Glomerular visceral epithelial cell (primary cell): ENCODE measurements at regions not wholly inside any gene's neighbourhood (a gene's known extent, or its start where the extent isn't known, plus 50 kb on each side); places are given as distances from the start of the nearest gene placed in this dataset.

Source experiments
- DNase-seq: peaks from one replicate; pipeline ENCODE4 v3.0.0-alpha.2; 2016; ENCODE audit errors: extremely low spot score

DNA sequence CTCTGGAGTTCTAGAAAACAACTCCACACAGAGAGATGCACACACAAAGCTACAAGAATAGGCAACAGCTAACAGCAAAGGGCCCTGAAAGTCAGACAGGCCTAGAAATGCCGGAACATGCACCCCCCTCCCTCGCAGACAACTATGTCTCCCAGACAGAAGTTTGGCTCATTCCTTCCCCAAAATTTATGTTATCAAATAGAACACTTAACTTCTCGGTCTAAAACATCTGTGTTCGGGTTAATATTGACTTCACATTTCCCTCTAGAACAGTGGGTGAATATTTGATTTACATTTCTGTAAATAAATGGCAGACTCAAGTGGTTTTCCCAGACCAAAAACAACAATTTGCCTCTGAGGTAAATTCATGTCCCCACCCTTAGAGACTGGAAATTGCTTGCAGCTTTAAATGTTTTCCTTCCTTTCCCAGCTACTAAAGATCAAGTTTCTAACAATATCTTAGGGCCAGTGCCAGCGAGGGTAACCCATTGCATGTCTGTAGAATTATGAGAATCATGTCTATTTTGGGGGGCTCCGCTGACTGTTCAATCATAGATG, 92.5 kb upstream of the INHBA start:
- no peak for DNase-seq

DNA sequence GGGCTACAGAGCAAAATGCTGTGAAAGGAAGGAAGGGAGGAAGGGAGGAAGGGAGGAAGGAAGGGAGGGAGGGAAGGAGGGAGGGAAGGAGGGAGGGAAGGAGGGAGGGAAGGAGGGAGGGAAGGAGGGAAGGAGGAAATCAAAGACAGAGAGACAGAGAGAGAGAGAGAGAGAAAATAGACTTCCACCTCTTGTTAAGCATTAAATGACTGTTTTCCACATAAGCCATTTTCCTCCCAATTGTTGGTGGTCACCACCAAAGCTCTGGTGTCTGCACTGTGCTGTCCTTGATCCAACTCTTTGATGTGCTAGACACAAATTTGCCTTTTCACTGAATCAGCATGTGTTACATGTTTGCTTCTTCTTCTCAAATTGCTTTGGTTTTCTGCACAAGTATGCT, 90.7 kb upstream of the INHBA start:
- DNase-seq, result no peak

DNA sequence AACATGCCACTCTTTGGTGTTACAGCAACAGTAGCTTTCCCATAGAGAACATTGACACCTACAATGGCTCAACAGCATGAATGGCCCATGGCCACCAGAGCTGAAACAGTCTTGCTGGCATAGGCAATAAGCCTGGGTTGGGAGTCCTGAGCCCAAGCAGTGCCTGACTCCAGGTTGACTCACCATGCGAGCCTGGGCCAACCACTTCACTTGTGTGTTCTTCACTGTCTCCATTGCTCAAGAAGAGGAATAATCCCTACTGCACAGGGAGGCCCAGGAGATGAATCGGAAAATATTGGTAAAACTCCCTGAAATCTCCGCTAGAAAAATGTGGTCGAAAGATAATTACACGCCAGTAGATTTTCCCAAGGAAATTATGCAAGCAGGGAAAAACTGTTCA, 89.2 kb upstream of the INHBA start:
- DNase-seq, result no peak

DNA sequence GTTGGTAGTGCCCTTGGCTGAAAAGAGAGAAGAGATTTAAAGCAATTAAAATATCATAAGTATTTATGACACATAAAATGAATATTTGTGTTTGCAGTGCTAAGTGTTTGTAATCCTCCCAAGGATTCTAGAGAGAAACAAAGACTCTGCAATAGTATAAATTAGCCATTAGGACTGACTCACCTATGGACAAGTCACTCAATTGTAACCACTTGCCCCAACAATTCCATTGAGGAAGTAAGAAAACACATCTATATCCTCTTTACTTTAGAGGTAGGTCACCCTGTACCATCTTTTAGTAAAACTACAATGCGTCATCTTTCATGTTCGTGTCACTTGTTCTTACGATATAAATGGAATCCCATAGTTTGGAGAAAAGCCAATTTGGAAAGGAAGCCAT, 85.7 kb upstream of the INHBA start:
- DNase-seq, result peak; percentile 4

GRCh38 chr7:41787651-41788350, 84.9 kb upstream of the INHBA start:
- no peak for DNase-seq

DNA sequence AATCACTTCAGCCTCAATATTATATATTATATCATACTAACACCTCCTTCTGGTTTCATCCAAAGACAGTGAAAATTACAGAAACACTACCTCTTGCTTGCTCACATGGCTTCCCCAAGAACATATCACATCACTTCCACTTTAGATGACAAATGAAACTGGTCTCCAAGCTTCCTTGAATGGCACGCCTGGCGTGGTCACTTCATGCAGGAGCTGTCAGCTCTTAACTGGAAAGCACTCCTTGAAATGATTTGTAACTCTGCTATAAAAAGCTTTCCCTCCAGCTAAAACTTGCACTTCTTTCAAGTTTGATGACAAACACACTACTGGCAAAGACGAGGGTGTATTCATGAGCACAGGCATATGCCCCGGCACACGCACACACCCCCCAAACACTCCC, 84.1 kb upstream of the INHBA start:
- no peak for DNase-seq

DNA sequence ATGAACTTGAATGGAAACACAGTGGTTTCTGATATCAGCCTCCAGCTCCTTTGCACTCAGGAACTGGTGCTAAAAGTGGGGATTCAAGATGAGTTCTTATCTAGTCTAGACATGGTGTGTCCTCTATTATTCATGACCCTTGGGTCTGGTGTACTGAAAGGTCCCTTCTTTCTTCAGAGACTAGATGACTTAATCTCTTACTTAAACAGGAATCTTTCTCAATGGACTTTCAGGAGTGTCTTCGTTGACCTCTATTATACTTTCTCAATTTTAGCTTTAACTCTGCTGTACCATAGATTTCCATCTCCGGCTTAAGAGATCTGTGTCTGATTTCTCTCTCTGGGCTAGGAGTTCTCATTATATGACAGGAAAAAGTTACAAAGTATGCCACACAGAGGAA, 83.5 kb upstream of the INHBA start:
- DNase-seq, result no peak

GRCh38 chr7:41785840-41786239, 83.0 kb upstream of the INHBA start:
- DNase-seq, result no peak

GRCh38 chr7:41785265-41785664, 82.4 kb upstream of the INHBA start:
- no peak for DNase-seq

GRCh38 chr7:41779918-41780317, 77.0 kb upstream of the INHBA start:
- no peak for DNase-seq

DNA sequence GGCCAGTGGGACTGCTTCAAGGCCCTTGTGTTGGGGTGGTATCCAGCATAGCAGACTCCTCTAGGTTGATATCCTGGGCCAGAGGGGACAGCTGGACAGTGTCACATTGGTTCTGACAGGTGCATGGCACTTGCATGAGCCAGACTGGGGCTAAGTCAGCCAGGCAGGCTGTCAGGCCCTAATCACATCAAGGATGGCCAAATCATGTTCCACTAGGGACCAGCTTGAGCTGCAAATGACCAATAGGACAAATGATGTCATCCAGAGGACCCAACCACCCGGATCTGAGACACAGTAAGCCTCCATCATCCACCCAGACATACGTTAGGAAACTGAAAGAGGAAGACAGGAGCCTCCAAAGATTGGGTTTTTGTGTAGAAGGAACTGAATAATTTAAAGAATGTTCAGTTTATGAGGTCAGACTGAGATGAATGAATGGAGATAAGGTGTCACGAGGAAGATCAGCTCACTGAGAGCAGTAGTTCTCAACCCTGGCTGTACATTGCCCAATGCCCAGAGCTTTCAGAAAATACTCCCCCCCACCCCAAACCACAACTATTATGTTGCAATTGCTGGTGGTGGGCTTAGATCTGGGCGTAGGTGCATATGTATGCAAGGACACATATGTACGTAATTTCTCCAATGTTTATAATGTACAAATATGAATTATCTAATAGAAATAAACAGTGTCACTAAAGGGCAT, 75.2 kb upstream of the INHBA start:
- no peak for DNase-seq

- DNase-seq, result no peak
Observed at GRCh38 chr7:41774966-41775365, 72.1 kb upstream of the INHBA start.

DNA sequence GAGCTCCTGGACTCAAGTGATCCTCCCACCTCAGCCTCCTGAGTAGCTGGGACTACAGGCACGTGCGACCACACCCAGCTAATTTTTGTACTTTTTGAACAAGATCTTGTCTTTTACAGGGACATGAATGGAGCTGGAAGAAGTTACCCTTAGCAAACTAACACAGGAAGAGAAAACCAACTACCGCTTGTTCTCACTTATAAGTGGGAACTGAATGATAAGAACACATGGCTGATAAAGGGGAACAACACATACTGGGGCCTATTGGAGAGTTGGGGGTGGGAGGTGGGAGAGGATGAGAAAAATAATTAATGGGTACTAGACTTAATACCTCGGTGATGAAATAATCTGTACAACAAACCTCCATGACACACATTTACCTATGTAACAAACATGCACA, 70.9 kb upstream of the INHBA start:
- DNase-seq, result no peak

DNA sequence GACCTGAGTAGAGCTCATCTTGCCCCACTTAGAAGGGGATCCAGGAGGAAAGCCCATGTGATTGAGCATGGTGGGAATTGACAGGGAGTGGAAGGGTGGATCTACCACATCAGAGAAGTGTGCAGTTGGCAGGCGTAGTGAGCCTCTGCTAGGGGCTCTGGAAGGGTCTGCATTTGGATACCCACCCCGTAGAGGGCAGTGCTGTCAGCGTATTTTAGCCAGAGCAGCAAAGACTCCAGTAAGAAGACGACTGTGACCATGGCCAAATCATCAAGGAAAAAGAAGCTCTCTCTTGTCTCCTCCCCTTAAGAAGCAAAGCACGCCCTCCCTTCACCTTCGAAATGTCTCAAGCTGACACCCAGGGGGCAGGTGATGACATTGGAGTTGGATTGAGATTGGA, 68.8 kb upstream of the INHBA start:
- no peak for DNase-seq

- DNase-seq, result no peak
Observed at GRCh38 chr7:41769162-41769561, 66.3 kb upstream of the INHBA start.

DNA sequence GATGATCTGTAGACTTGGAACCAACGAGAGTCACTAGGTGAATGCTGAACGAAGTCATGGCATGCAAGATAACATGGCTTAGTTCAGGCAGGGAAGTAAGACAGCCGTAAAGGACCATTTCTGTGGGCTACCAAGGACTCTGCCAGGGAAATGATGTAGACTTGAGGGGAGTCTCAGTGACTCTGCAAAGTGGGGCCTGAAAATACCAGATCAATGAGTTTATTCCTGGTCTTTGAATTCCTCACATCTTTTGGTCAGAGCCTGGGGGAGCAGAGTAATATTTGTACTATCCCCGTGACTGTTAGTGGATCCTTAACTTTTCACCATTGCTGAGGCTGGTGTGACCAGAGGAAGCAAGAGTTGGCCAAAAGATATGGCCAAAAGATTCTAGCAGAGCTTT, 60.7 kb upstream of the INHBA start:
- DNase-seq, result no peak

- no peak for DNase-seq
Observed at GRCh38 chr7:41762641-41763040, 59.8 kb upstream of the INHBA start.

DNA sequence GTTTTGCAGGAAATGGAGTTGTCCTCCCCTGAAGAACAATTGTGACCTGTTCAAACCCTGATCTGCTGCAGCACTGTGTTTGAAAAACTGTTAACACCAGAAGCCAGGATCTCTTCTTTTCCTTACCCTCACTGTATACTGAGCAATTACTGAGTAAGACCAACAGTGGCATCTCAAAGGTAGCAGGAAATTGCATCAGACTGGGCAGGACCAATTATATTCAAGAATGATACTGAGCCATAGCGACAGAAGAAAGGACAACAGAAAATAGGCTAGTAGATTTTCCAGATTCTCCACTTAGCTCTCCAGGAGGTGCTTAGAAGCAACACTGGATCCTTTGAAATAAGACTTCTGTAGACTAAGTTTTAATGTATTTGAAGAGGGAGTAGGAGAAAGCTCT, 57.4 kb upstream of the INHBA start:
- no peak for DNase-seq

DNA sequence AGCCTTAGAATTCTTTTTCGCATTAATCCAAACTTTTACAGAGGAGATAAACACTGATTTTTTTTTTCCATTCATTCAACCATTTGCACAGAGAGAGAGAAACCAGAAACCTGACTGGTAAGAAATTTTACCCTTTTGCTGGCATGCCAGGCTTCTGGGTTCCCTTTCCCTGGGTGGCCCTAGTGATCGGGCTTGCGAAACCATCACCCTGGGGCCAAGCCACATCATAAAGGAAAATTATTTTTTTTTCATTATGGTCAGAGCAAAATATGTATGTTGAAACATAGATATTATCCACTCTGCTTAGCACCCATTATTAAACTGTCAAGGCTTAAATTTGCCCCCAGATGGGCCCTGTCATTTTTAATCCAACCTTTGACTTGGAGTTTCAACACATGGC, 55.4 kb upstream of the INHBA start:
- DNase-seq, result no peak

GRCh38 chr7:41756650-41757182, 53.8 kb upstream of the INHBA start:
- no peak for DNase-seq

DNA sequence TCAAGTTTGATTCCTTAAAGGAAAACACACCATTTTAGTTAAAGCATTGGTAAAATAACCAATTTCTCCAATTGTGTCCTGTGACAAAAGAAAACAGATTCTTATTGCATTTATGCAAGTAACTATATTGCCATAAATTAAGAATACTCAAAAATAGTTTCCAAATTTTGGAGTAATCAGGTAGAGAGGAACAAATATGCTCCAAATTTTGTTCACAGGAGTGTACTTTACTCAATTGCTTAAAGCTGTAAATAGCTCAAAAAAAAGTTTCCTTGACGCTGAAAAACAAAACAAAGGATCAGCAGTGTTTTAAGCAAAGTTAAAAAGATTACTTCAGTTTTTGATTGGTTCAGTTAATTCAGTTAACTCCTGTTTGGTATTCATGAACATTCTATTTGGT, 52.2 kb upstream of the INHBA start:
- DNase-seq, result no peak

GRCh38 chr7:41754046-41754445, 51.2 kb upstream of the INHBA start:
- no peak for DNase-seq
